Omental fat pad (tissue), 3 donors: ENCODE measurements at regions not wholly inside any gene's neighbourhood (a gene's known extent, or its start where the extent isn't known, plus 50 kb on each side); places are given as distances from the start of the nearest gene placed in this dataset.

Experiments used
- ATAC-seq: fragments of 150-250 bp; one replicate; pipeline ENCODE4 v1.9.1; 2016; ENCODE audit warnings: mild to moderate bottlenecking, moderate library complexity; ENCODE audit not compliant: low FRiP score
- DNase-seq: peaks from one replicate; pipeline ENCODE4 v3.0.0-alpha.2; 2019; ENCODE audit warnings: low spot score
- CTCF ChIP-seq, 3 donors: fragments of 450-650 bp; IDR thresholded peaks; one replicate each; pipeline ENCODE4 v1.5.1; 2016 to 2017; ENCODE audit warnings: antibody characterized with exemption in 3 of 3, mild to moderate bottlenecking in 3 of 3, moderate library complexity in 2 of 3

GRCh38 chr1:106897976-106898375 is 158.5 kb upstream of the PRMT6 start:
- DNase-seq, result no peak
- no peak for ATAC-seq
- TF ChIP-seq CTCF (IDR thresholded peaks at IDR 0.05), result no peak

- DNase-seq (no peak), ATAC-seq (no peak)
- no peak for TF ChIP-seq CTCF (IDR thresholded peaks at IDR 0.05)
Measured at GRCh38 chr1:106899644-106900043, 156.8 kb upstream of the PRMT6 start.

DNA sequence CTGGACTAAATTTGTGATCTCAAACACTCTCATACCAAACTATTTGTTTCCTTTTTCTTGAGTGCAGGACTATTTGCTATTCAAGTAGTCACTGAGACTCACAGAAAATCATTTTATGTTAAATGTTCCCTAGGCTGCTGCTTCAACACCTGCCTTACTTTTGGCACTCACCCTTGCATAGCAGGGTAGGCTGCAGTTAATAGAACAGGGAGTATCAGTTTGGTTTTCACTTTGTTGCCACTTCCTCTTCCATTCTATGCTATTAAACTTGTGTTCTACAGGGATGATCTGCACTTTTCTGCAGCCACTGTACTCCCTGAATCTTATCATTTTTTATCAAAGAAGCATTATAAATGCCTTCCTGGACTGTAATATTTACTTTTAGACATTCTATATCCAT is 148.7 kb upstream of the PRMT6 start:
- DNase-seq (no peak), ATAC-seq (no peak)
- no peak for TF ChIP-seq CTCF (IDR thresholded peaks at IDR 0.05)

- no peak for ATAC-seq
- DNase-seq, result no peak
- no peak for TF ChIP-seq CTCF (IDR thresholded peaks at IDR 0.05)
Measured at GRCh38 chr1:106908689-106909088, 147.8 kb upstream of the PRMT6 start.

GRCh38 chr1:106910798-106911197 is 145.7 kb upstream of the PRMT6 start:
- no peak for DNase-seq
- ATAC-seq, result no peak
- no peak for TF ChIP-seq CTCF (IDR thresholded peaks at IDR 0.05)

- ATAC-seq, result no peak
- no peak for TF ChIP-seq CTCF (IDR thresholded peaks at IDR 0.05)
- DNase-seq, result no peak
Measured at GRCh38 chr1:106912131-106912530, 144.3 kb upstream of the PRMT6 start.

- TF ChIP-seq CTCF (IDR thresholded peaks at IDR 0.05), result no peak
- DNase-seq, result no peak
- ATAC-seq, result no peak
Measured at GRCh38 chr1:106921186-106921585, 135.3 kb upstream of the PRMT6 start.
